DND-41 (cell line): ENCODE measurements at regions not wholly inside any gene's neighbourhood (a gene's known extent, or its start where the extent isn't known, plus 50 kb on each side); places are given as distances from the start of the nearest gene placed in this dataset.

Experiments used
- EZH2 ChIP-seq: IDR thresholded peaks from 3 replicates; pipeline ENCODE4 v1.6.1; 2012; ENCODE audit warnings: borderline replicate concordance, low read depth, mild to moderate bottlenecking, moderate library complexity, low read length, inconsistent platforms; ENCODE audit not compliant: severe bottlenecking
- TF ChIP-seq, protein P1 (sequence below): IDR thresholded peaks from 2 replicates; pipeline ENCODE4 v1.5.1; 2012; ENCODE audit warnings: borderline replicate concordance, low read length, moderate library complexity, mild to moderate bottlenecking; ENCODE audit not compliant: poor library complexity, severe bottlenecking; ENCODE audit errors: extremely low read depth

DNA sequence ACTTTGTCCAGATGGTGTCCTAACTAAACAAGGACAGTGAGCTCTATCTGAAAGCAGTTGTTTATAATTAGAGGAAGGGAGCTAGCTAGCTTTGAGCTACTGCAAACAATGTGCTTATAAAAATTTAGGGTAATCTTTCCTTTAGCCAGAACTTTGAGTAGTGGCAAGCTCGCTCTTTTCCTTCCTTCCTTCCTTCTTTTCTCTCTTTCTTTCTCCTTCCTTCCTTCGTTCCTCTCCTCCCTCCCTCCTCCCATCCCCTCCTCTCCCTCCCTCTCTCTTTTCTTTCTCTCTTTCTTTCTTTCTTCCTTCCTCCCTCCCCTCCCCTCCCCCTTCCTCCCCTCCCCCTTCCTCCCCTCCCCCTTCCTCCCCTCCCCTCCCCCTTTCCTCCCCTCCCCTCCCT, 520.1 kb downstream of the INHBA start:
- no peak for TF ChIP-seq EZH2
- TF ChIP-seq, protein P1, sequence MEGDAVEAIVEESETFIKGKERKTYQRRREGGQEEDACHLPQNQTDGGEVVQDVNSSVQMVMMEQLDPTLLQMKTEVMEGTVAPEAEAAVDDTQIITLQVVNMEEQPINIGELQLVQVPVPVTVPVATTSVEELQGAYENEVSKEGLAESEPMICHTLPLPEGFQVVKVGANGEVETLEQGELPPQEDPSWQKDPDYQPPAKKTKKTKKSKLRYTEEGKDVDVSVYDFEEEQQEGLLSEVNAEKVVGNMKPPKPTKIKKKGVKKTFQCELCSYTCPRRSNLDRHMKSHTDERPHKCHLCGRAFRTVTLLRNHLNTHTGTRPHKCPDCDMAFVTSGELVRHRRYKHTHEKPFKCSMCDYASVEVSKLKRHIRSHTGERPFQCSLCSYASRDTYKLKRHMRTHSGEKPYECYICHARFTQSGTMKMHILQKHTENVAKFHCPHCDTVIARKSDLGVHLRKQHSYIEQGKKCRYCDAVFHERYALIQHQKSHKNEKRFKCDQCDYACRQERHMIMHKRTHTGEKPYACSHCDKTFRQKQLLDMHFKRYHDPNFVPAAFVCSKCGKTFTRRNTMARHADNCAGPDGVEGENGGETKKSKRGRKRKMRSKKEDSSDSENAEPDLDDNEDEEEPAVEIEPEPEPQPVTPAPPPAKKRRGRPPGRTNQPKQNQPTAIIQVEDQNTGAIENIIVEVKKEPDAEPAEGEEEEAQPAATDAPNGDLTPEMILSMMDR = no peak
